DMS153 (cell line): ENCODE measurements at regions not wholly inside any gene's neighbourhood (a gene's known extent, or its start where the extent isn't known, plus 50 kb on each side); places are given as distances from the start of the nearest gene placed in this dataset.
A peak's percentile ranks its signal among the peaks of the same experiment; 100 is the strongest.

ENCODE experiments used
- DNase-seq: peaks from one replicate; lab custom pipeline; 2025; lab: John Stamatoyannopoulos, UW

GRCh38 chr3:59288951-59289350 is 239.1 kb upstream of the CFAP20DC start:
- DNase-seq: no peak

GRCh38 chr3:59286791-59287531 is 237.1 kb upstream of the CFAP20DC start:
- DNase-seq: peak; percentile 1

GRCh38 chr3:59285560-59285959 is 235.7 kb upstream of the CFAP20DC start:
- DNase-seq: no peak

- DNase-seq: no peak
Observed at GRCh38 chr3:59284926-59285325, 235.1 kb upstream of the CFAP20DC start.

- no peak for DNase-seq
Observed at GRCh38 chr3:59280113-59280512, 230.3 kb upstream of the CFAP20DC start.

GRCh38 chr3:59277816-59278215 is 228.0 kb upstream of the CFAP20DC start:
- DNase-seq: no peak

GRCh38 chr3:59277201-59277600 is 227.4 kb upstream of the CFAP20DC start:
- no peak for DNase-seq

- DNase-seq: peak; percentile 6
Observed at GRCh38 chr3:59273976-59274375, 224.2 kb upstream of the CFAP20DC start.

GRCh38 chr3:59271971-59272370 is 222.1 kb upstream of the CFAP20DC start:
- no peak for DNase-seq

GRCh38 chr3:59270921-59271320 is 221.1 kb upstream of the CFAP20DC start:
- no peak for DNase-seq

GRCh38 chr3:59270209-59270608 is 220.4 kb upstream of the CFAP20DC start:
- no peak for DNase-seq

- DNase-seq: no peak
Observed at GRCh38 chr3:59268170-59268569, 218.3 kb upstream of the CFAP20DC start.

GRCh38 chr3:59267021-59267420 is 217.2 kb upstream of the CFAP20DC start:
- no peak for DNase-seq

GRCh38 chr3:59266551-59266950 is 216.7 kb upstream of the CFAP20DC start:
- DNase-seq: no peak

GRCh38 chr3:59265566-59265965 is 215.7 kb upstream of the CFAP20DC start:
- no peak for DNase-seq

- no peak for DNase-seq
Observed at GRCh38 chr3:59264366-59264765, 214.5 kb upstream of the CFAP20DC start.

GRCh38 chr3:59263152-59263551 is 213.3 kb upstream of the CFAP20DC start:
- DNase-seq: no peak

- no peak for DNase-seq
Observed at GRCh38 chr3:59262076-59262498, 212.3 kb upstream of the CFAP20DC start.

GRCh38 chr3:59261009-59261408 is 211.2 kb upstream of the CFAP20DC start:
- no peak for DNase-seq

- DNase-seq: no peak
Observed at GRCh38 chr3:59258550-59259260, 208.9 kb upstream of the CFAP20DC start.

GRCh38 chr3:59257506-59257905 is 207.7 kb upstream of the CFAP20DC start:
- DNase-seq: no peak

- no peak for DNase-seq
Observed at GRCh38 chr3:59256230-59256629, 206.4 kb upstream of the CFAP20DC start.

- DNase-seq: no peak
Observed at GRCh38 chr3:59254976-59255375, 205.2 kb upstream of the CFAP20DC start.

- DNase-seq: no peak
Observed at GRCh38 chr3:59254433-59254832, 204.6 kb upstream of the CFAP20DC start.
